HG03066 (cell line): ENCODE measurements at regions not wholly inside any gene's neighbourhood (a gene's known extent, or its start where the extent isn't known, plus 50 kb on each side); places are given as distances from the start of the nearest gene placed in this dataset.
A peak's percentile ranks its signal among the peaks of the same experiment; 100 is the strongest.
"Not testable (repeated sequence)": the region's sequence is repeated elsewhere in the genome, so short reads cannot be mapped to it uniquely, and the experiment has no call there.

Experiments
- ATAC-seq: cut with Tn5 transposase; IDR thresholded peaks from one replicate; pipeline ENCODE4 v1.9.1; 2021; ENCODE audit warnings: low read depth; ENCODE audit not compliant: unreplicated experiment

GRCh38 chr5:126677121-126677520, 76.4 kb downstream of the PHAX start:
- no peak for ATAC-seq

DNA sequence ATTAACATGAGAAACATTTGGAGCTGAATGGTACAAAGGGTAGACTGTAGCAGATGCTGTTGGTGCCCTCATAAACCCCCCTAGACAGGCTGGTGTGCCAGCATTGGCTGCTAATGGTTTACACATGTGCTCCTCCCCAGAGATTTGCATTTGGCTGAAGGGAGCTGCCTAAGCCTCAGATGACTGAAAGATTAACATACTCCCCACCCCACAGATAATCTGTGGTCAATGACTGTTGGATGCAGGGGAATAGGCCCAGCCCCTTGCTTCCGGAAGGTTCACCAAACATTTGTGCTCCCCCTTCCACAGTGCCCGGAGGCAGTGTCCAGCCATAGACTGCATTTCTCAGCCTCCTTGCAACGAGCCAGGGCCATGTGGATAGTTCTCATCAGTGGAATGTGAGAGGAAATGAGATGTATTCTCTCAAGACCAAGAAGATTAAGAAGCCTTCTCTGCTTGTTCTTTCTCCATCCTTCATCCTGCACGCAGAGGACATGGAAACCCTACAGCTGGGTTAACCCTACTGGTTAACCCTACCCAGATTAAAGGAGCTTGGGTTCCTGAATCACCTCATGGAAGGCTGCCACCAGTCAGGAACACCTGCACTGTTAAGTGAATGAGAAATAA, 79.6 kb downstream of the PHAX start:
- peak; percentile 65 for ATAC-seq

GRCh38 chr5:126681314-126681713, 80.6 kb downstream of the PHAX start:
- not testable (repeated sequence) for ATAC-seq

- ATAC-seq: no peak
Measured at GRCh38 chr5:126681970-126682369, 81.2 kb downstream of the PHAX start.

GRCh38 chr5:126682856-126683255, 82.1 kb downstream of the PHAX start:
- no peak for ATAC-seq

DNA sequence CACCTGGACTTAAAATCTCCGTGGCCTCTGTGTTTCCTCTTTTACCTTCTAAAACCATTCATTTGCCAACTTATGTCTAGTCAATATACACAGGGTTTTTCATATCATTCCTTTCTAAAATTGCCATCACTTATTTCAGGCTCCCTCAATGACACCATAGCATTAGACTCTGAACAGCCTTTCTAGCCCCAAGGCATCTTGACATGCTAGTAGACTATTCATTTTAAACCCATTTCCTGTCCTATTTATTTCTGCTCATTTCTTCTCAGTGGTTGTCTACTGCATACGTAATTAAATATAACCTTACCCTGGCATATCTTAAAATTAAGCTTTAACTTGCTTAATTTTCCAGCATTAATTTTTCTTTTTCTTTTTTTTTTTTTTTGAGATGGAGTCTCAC, 83.2 kb downstream of the PHAX start:
- no peak for ATAC-seq

GRCh38 chr5:126684656-126685442, 84.1 kb downstream of the PHAX start:
- ATAC-seq: not testable (repeated sequence)

- peak; percentile 43 for ATAC-seq
Measured at GRCh38 chr5:126686451-126687126, 85.8 kb downstream of the PHAX start.

DNA sequence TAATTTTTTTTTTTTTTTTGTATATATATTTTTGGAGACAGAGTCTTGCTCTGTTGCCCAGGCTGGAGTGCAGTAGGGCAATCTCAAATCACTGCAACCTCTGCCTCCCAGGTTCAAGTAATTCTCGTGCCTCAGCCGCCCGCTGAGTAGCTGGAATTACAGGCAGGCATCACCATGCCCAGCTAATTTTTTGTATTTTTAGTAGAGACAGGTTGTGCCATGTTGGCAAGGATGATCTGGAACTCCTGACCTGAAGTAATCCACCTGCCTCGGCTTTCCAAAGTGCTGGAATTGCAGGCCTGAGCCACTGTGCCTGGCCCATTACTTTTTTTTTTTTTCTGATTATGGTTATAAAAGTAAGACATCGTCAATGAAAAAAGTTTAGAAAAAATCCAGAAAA, 84.0 kb upstream of the LMNB1 start:
- no peak for ATAC-seq

DNA sequence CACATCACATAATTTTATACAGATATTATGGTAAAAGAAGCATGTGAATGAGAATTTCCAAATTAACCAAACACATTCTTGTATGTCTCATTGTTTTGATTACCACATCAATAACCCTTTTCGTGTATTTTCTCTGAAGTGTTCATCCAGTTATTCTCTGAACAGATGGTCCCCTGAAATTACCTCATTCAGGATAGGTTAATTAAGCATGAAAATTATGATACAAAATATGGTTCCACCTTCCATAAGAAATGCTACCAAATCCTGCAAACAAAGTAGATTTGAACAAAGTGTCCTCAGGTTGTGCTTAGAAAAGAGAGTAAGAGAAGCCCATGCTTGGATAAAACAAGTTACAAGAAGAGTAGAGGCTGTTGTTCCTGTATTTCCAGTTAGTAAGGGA, 83.1 kb upstream of the LMNB1 start:
- ATAC-seq: no peak

DNA sequence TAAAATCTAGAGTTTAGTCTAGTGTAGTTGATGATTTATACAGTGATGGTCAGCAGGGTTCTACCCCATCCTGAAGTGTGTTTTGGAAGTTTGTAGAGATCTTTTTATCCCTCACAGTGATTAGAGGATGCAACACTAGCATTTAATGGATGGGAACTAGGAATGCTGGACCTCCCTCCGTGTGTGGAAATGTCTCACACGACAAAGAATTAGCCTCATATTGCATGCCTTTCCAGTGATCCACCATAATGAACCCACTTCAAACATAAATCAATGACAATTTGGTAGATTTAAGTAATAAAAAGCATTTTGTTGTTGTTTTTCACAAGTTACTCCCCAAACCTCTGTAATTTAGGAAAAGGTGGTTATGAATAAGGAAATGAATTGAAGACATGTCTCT, 82.5 kb upstream of the LMNB1 start:
- no peak for ATAC-seq

DNA sequence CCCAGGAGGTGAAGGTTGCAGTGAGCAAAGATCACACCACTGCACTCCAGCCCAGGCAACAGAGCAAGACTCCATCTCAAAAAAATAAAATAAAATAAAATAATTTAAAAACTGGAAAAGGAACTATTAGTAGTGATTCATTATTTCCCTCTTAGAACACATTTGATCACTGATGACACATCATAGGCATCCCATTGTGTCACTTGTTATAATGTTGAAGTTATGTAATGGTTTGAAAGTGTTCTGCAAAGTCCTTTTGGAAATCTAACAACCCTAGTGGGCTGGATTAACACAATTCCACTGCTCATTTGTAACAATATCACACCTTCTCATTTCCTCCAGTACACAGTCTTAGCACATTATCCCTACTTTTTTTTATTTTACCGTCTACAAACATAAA, 81.8 kb upstream of the LMNB1 start:
- ATAC-seq: no peak

GRCh38 chr5:126707080-126707479, 69.9 kb upstream of the LMNB1 start:
- ATAC-seq: no peak

DNA sequence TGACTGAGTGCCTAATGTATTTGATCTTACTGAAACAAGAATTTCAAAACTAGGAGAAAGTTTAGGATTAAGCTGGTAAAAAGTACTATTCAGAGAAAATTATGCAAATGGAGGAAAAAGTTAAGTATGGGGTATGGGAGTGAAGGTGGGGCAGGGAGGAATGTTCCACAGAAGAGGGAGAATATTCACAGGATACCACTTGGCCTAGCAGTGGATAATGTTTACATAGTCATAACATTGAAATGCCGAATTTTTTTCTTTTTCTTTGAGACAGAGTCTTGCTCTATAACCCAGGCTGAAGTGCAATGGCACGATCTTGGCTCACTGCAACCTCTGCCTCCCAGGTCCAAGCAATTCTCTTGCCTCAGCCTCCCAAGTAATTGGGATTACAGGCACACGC, 61.2 kb upstream of the LMNB1 start:
- no peak for ATAC-seq

GRCh38 chr5:126716861-126717260, 60.1 kb upstream of the LMNB1 start:
- ATAC-seq: no peak

DNA sequence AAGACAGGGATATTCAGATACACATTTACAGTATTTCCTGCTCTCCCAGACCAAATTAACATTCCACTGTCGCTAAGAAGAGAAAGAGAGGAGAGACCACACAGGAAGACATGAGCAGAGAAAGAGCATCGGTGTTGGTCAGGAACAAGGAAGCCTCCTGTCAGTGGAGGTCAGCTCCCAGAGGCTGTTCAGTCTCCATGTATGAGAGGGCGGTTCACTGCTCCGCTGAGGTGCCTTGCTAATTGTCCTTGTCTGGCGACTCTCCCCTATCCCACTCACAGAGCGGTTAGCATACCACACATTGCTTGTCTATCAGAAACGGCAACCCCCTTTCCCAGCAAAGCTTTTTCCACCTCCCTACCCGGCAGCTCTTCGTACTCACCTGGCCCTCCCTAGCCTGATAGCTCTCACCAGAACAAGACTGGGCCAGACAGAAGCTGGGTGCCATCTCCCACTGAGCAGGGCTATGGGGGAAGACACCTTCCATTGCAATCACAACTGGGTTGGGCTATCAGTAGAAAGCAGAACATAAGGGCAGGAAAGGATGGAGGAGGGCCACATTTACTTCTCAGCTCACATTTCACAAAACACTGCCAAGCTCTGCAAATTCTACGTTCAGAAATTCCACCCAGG, 58.6 kb upstream of the LMNB1 start:
- ATAC-seq: no peak

DNA sequence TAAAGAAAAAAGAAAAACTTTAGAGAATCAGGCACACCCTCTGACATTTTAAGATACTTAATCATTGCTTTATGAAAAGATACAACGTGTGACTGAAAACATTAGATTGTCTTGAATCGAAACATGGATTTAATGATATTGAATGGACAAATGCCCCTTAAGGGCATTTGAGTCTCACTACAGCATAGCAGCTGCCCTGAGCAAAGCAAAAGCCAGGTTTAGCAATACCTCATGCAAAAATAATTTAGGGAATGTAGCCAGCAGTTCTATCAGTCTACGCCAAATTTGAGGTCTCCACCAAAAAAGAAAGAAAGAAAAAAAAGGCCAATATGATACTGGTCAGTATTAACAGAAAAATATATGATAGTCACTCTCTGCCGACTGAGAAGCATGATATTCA, 56.6 kb upstream of the LMNB1 start:
- ATAC-seq: no peak

- no peak for ATAC-seq
Measured at GRCh38 chr5:126723643-126724042, 53.3 kb upstream of the LMNB1 start.
